ENCODE measurements at regions not wholly inside any gene's neighbourhood (a gene's known extent, or its start where the extent isn't known, plus 50 kb on each side); places are given as distances from the start of the nearest gene placed in this dataset.

DNA sequence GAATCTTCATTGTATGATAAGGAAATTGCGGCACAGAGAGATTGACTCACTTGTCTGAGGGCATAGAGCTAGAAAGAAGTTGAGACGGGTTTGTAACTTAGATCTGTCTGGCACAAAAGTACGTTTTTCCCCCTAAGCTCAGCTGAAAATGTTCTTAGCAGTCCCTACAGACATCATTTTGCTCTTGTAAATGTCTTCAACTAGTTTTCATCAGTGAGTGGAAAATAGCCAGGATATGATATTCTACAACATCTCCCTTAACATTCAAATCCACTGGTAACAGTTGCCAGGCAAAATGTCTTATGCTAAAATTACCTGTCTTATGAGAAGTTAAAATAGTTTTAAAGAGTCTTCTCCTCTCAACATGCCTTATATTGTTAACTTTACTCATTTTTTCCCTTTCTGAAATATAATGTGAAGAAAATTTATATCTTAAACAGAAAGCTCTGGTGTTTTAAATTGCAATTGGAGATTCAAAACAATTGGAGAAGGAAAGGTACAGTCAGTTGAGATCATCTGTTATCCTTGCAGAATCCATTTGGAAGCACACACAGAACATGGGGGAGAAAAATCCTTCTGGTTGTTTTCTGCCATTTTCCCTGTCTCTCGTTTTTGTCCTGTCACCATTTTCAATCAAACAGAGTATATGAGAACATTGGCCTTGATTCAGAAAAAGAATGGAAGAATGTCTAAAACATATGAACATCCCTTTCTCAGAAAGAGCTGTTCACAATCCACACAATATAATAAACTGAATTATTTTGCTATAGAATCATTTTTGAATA lies 255.0 kb downstream of the TRIB2 start:
- no peak overlapping the region for H3K4me3 Mint-ChIP-seq
- H3K27me3 Mint-ChIP-seq = peaks cover 24% of the 10 kb centered on the region
- H3K9me3 Mint-ChIP-seq = peaks cover 3 to 10% (median 5%) of the 10 kb centered on the region in 3 donors
- H3K27ac Mint-ChIP-seq = no peak overlapping the region
- peaks cover 1% of the 10 kb centered on the region for H3K36me3 Mint-ChIP-seq
- H3K4me1 Mint-ChIP-seq = no peaks in the 10 kb centered on the region

GRCh38 chr2:12978066-12978835 lies 261.5 kb downstream of the TRIB2 start:
- peaks cover 10% of the 10 kb centered on the region for H3K27me3 Mint-ChIP-seq
- H3K27ac Mint-ChIP-seq = no peak overlapping the region
- H3K4me3 Mint-ChIP-seq = no peak overlapping the region
- H3K36me3 Mint-ChIP-seq = no peaks in the 10 kb centered on the region
- peaks cover 0 to 5% (median 5%) of the 10 kb centered on the region in 3 donors for H3K9me3 Mint-ChIP-seq
- no peaks in the 10 kb centered on the region for H3K4me1 Mint-ChIP-seq

DNA sequence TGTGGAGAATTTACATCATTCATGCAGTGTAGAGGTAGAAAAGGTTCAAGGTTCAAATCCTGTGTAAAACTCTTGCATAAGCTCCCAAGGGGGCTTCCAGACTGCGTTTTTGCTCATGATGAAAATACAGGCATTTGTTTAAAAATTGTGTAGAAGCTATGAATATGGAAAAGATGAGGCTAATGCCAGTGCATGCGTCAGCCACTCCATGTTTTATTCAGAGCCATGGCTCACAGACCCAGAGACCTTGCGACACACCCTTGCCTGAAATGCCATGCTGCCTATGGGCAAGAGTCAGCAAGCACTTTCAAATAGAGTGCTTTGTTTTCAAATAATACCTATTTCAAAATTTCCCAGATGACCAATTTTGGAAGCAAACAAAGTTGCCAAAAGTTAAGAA lies 262.3 kb downstream of the TRIB2 start:
- Mint-ChIP-seq H3K4me1 (no peaks in the 10 kb centered on the region), H3K9me3 (peaks cover 0 to 1% (median under 1%) of the 10 kb centered on the region in 3 donors), H3K27me3 (peaks cover 10% of the 10 kb centered on the region)

GRCh38 chr2:12980817-12981216 lies 264.1 kb downstream of the TRIB2 start:
- Mint-ChIP-seq H3K27ac (no peak overlapping the region), H3K4me1 (no peaks in the 10 kb centered on the region), H3K9me3 (no peaks in the 10 kb centered on the region), H3K4me3 (no peak overlapping the region), H3K27me3 (peaks cover 10% of the 10 kb centered on the region), H3K36me3 (no peaks in the 10 kb centered on the region)

More for the DNA sequence above, 262.3 kb downstream of the TRIB2 start:
- Mint-ChIP-seq H3K36me3 (no peaks in the 10 kb centered on the region), H3K27ac (no peak overlapping the region), H3K4me3 (no peak overlapping the region)

GRCh38 chr2:12982149-12982584 lies 265.4 kb downstream of the TRIB2 start:
- Mint-ChIP-seq H3K4me1 (no peaks in the 10 kb centered on the region), H3K4me3 (no peak overlapping the region), H3K9me3 (no peaks in the 10 kb centered on the region), H3K36me3 (no peaks in the 10 kb centered on the region), H3K27ac (no peak overlapping the region), H3K27me3 (peaks cover 8% of the 10 kb centered on the region)

DNA sequence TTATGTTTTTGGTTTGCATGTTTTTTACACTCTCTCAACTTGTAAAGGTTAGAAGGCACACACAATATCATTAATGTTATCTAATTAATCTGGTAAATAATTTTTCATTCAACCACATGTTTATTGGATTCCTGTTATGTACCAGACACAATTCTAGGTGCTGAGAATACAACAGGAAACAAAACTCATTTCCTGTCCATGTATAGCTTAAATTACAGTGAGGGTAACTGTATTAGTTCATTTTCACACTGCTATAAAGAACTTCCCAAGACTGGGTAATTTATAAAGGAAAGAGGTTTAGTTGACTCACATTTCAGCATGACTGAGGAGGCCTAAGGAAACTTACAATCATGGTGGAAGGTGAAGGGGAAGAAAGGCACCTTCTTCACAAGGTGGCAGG lies 270.5 kb downstream of the TRIB2 start:
- H3K27me3 Mint-ChIP-seq = no peaks in the 10 kb centered on the region
- H3K36me3 Mint-ChIP-seq = no peaks in the 10 kb centered on the region
- H3K27ac Mint-ChIP-seq = no peak overlapping the region
- no peak overlapping the region for H3K4me3 Mint-ChIP-seq
- H3K9me3 Mint-ChIP-seq = no peaks in the 10 kb centered on the region
- peaks cover 0 to 3% (median 2%) of the 10 kb centered on the region in 3 donors for H3K4me1 Mint-ChIP-seq

DNA sequence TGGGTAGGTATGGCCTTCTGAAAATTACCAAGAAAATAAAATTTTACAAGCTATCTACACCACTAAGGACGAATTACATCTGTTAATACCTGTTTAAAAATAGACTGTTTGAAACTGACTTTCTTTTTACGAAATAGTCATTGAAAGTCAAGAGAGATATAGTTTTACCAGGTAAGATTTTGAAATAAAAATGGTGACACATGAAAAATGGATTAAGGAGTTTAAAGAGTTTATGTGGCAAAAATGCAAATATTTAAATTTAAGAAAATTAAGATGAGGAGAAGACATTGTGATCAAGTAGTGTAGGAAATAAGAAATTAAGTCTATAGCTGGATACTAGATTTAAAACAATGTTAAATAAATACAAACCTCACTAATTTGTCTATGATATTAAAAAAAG lies 271.5 kb downstream of the TRIB2 start:
- no peak overlapping the region for H3K4me3 Mint-ChIP-seq
- H3K36me3 Mint-ChIP-seq = no peaks in the 10 kb centered on the region
- no peaks in the 10 kb centered on the region for H3K9me3 Mint-ChIP-seq
- no peaks in the 10 kb centered on the region for H3K27me3 Mint-ChIP-seq
- H3K4me1 Mint-ChIP-seq = peaks cover 0 to 3% (median 2%) of the 10 kb centered on the region in 3 donors
- H3K27ac Mint-ChIP-seq = no peak overlapping the region

DNA sequence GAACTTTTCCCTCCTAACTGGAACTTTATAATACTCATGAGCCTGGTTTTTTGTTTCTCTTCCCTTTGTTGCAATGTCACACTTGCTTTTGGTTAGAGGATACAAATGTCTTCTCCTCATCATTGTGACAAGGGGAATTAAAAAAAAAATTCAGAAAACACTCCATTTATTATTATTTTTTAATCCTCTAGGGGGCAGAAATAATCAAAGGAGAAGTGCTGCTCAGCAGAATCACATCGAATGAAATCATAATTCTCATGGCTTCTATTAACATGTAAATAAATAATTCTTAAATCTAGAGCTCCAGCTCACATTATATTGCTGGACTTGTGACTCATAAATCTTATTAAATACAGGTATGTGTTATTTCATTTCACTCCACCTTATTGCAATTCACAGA lies 273.8 kb downstream of the TRIB2 start:
- Mint-ChIP-seq H3K4me1 (peaks cover 0 to 3% (median 2%) of the 10 kb centered on the region in 3 donors), H3K27me3 (no peaks in the 10 kb centered on the region), H3K36me3 (no peaks in the 10 kb centered on the region), H3K4me3 (no peak overlapping the region), H3K9me3 (no peaks in the 10 kb centered on the region), H3K27ac (no peak overlapping the region)

- Mint-ChIP-seq H3K4me3 (no peak overlapping the region), H3K4me1 (no peaks in the 10 kb centered on the region), H3K36me3 (no peaks in the 10 kb centered on the region), H3K27me3 (no peaks in the 10 kb centered on the region), H3K27ac (no peak overlapping the region), H3K9me3 (no peaks in the 10 kb centered on the region)
Observed at GRCh38 chr2:12998685-12999084, 281.9 kb downstream of the TRIB2 start.

DNA sequence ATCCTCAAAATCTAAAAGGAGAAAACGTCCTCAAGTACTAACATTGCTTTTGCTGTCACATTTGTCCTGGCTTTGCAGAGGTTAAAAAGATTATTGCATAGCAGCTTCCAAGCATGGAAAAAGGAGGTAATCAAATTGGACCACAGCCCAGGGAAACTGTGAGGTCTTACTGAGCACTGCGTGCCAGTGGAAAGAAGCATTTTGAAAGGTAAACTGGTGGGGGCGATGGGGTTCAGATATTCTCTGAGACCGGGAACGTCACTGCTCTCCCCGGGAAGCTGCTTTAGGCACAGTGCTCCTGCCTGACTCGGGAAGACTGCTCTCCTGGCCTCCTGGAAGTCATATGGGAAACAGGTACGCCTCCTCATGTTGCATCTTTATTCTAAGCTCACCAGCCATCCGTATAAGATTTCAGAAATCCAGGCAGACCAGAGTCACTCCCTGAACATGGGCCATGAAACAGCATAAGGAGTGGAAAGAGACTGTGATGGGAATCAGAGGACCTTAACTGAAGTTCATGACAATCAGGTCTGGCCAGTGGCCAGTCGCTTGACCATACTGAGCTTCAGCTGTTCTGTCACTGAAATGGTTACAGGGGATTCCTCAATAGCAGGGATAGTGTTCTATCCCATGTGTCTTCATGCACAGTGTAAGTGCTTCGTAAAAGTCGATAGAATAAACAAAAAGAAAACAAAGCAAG lies 284.1 kb downstream of the TRIB2 start:
- Mint-ChIP-seq H3K27ac (no peak overlapping the region), H3K4me1 (peaks cover 0 to 2% (median 0%) of the 10 kb centered on the region in 3 donors), H3K9me3 (no peaks in the 10 kb centered on the region), H3K36me3 (no peaks in the 10 kb centered on the region), H3K27me3 (no peaks in the 10 kb centered on the region), H3K4me3 (no peak overlapping the region)

DNA sequence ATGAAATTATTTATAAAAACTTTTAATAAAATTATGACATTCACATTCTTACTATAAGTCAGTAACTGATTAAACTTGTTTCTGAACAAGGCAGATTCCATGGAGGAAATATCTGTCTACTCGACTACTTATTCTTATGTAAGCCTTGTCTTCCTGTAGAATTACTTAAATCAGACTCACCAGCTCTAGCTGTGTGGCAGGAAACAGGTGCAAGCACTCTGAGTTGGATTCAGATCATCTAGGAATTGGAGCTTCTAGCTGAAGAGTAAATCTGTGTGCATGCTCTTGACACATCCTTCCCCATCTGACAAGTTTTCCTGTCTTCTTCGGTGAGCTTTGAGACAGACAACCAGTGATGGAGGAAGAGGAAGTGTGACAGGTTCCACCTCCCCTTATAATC lies 284.7 kb downstream of the TRIB2 start:
- Mint-ChIP-seq H3K36me3 (no peaks in the 10 kb centered on the region), H3K27me3 (no peaks in the 10 kb centered on the region), H3K4me3 (no peak overlapping the region), H3K9me3 (no peaks in the 10 kb centered on the region), H3K4me1 (peaks cover 0 to 2% (median 0%) of the 10 kb centered on the region in 3 donors), H3K27ac (no peak overlapping the region)

DNA sequence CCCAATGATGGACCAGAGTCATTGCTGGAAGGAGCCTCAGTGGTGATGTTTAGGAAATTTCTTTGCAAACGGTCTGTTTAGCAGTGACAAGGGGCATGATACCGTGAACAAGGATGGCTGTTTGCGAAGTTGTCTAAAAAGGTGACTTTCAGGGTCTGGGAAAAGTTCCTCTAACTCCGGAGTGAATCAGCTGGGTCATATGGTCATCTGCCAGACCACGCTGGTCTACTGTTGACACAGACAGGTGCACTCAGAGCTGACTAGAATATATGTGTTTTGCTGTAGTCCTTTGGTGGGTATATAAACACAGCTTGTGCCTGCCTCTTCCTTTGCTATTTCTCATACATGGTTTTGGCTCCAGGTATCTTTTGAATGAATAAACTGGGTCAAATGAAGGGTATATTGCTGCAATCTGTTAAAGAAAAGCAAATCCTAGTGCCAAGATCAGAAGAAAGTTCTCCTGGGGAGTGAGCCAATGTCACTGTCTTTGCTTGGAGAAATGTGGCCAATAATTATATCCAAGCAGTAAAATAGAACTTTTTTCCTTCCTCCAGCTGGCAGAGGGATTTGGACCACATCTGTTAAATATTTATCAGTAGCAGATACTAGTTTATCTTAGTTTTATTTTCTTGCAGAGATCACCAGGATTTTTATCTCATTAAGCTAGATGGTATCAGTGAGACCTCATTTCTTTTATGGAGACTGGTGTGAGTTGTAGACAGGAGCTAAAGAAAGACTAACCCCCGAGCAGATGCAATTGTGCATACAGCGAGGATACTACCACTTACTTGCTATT lies 286.0 kb downstream of the TRIB2 start:
- Mint-ChIP-seq H3K27ac (no peak overlapping the region), H3K9me3 (no peaks in the 10 kb centered on the region), H3K4me3 (no peak overlapping the region), H3K27me3 (peaks cover 5% of the 10 kb centered on the region), H3K4me1 (peaks cover 0 to 5% (median 3%) of the 10 kb centered on the region in 3 donors), H3K36me3 (no peaks in the 10 kb centered on the region)

DNA sequence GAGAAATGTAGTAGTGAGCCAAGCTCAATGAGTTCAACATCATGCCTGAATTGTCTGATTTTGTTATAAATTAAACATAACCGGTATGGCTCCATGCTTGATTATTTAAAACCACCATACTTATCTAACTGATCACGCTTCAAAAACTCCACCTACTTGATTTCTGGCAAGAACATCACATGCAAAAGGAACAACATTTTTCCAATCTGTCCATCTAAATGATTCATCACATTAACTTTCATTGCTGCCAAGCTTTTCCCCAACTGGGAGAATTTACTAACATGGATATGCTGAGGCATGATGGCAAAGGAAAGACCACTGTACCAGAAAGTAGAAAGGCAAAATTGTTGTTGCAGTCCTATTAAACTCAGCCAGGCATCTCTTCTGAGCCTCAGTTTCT lies 286.8 kb downstream of the TRIB2 start:
- no peaks in the 10 kb centered on the region for H3K9me3 Mint-ChIP-seq
- peaks cover 0 to 5% (median 3%) of the 10 kb centered on the region in 3 donors for H3K4me1 Mint-ChIP-seq
- no peaks in the 10 kb centered on the region for H3K36me3 Mint-ChIP-seq
- no peak overlapping the region for H3K4me3 Mint-ChIP-seq
- H3K27ac Mint-ChIP-seq = no peak overlapping the region
- H3K27me3 Mint-ChIP-seq = peaks cover 5% of the 10 kb centered on the region

DNA sequence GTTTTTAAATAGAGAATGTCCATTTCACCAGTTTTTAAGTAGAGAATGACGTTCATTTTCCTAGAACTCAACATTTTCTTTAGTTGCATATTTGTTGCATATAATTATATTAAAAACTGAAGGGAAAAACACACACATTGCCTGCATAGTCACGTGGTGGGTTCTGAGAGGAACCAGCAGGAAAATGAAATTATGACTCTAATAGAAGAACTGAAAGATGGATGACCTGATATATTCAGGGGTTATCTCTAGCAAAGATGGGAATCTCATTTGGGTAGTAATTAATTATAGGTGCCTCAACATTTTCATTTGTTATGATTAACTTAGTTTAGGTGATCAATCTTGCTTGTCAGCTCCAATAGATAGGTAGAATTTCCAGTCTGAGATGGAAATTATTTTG lies 288.3 kb downstream of the TRIB2 start:
- peaks cover 0 to 5% (median 3%) of the 10 kb centered on the region in 3 donors for H3K4me1 Mint-ChIP-seq
- H3K4me3 Mint-ChIP-seq = no peak overlapping the region
- H3K9me3 Mint-ChIP-seq = no peaks in the 10 kb centered on the region
- peaks cover 5% of the 10 kb centered on the region for H3K27me3 Mint-ChIP-seq
- H3K36me3 Mint-ChIP-seq = no peaks in the 10 kb centered on the region
- no peak overlapping the region for H3K27ac Mint-ChIP-seq

Data from IgD-negative memory B cell (primary cell).